GM12864 (cell line): ENCODE measurements at regions not wholly inside any gene's neighbourhood (a gene's known extent, or its start where the extent isn't known, plus 50 kb on each side); places are given as distances from the start of the nearest gene placed in this dataset.

Experiments used
- DNase-seq: peaks from one replicate; pipeline ENCODE4 v3.0.0-alpha.2; 2011; ENCODE audit warnings: low read depth
- H3K4me3 ChIP-seq: 2 replicates; pipeline ENCODE4 v1.5.1; 2011; ENCODE audit warnings: mild to moderate bottlenecking, low read depth, low read length, control low read depth
- CTCF ChIP-seq: IDR thresholded peaks from 2 replicates; pipeline ENCODE4 v1.5.1; 2011; ENCODE audit warnings: low read depth, mild to moderate bottlenecking, moderate library complexity, low read length, control low read depth, inconsistent platforms; ENCODE audit errors: missing control alignments

- H3K4me3 ChIP-seq, result no peak overlapping the region
- no peak for DNase-seq
- TF ChIP-seq CTCF, result no peak
Observed at GRCh38 chr6:23977706-23978105, 148.3 kb upstream of the NRSN1 start.

- DNase-seq, result no peak
- TF ChIP-seq CTCF, result no peak
- no peak overlapping the region for H3K4me3 ChIP-seq
Observed at GRCh38 chr6:23980965-23981364, 145.1 kb upstream of the NRSN1 start.

- no peak overlapping the region for H3K4me3 ChIP-seq
- no peak for TF ChIP-seq CTCF
- DNase-seq, result no peak
Observed at GRCh38 chr6:23981923-23982322, 144.1 kb upstream of the NRSN1 start.

GRCh38 chr6:23983735-23984134 is 142.3 kb upstream of the NRSN1 start:
- no peak for DNase-seq
- no peak for TF ChIP-seq CTCF
- no peak overlapping the region for H3K4me3 ChIP-seq

- TF ChIP-seq CTCF, result no peak
- DNase-seq, result no peak
- H3K4me3 ChIP-seq, result no peak overlapping the region
Observed at GRCh38 chr6:23985015-23985414, 141.0 kb upstream of the NRSN1 start.

- no peak for DNase-seq
- H3K4me3 ChIP-seq, result no peak overlapping the region
- TF ChIP-seq CTCF, result no peak
Observed at GRCh38 chr6:23989885-23990533, 136.0 kb upstream of the NRSN1 start.

GRCh38 chr6:23994013-23994412 is 132.0 kb upstream of the NRSN1 start:
- no peak for DNase-seq
- no peak for TF ChIP-seq CTCF
- no peak overlapping the region for H3K4me3 ChIP-seq
